Colonic mucosa (tissue), 4 donors: ENCODE measurements at regions not wholly inside any gene's neighbourhood (a gene's known extent, or its start where the extent isn't known, plus 50 kb on each side); places are given as distances from the start of the nearest gene placed in this dataset.
"Not testable (repeated sequence)": the region's sequence is repeated elsewhere in the genome, so short reads cannot be mapped to it uniquely, and the experiment has no call there.

Experiments used
- DNase-seq: peaks from one replicate; pipeline ENCODE4 v3.0.0-alpha.2; 2020
- H3K27ac ChIP-seq: fragments of 200-600 bp; one replicate; pipeline ENCODE4 v1.8.0; 2021
- H3K27me3 ChIP-seq: fragments of 200-600 bp; one replicate; pipeline ENCODE4 v1.8.0; 2021
- H3K36me3 ChIP-seq: fragments of 200-600 bp; one replicate; pipeline ENCODE4 v1.8.0; 2021
- H3K4me1 ChIP-seq: fragments of 200-600 bp; one replicate; pipeline ENCODE4 v1.8.0; 2021; ENCODE audit warnings: mild to moderate bottlenecking
- H3K4me3 ChIP-seq: fragments of 200-600 bp; one replicate; pipeline ENCODE4 v1.8.0; 2021
- H3K9ac ChIP-seq, 2 donors: one replicate each; pipeline ENCODE4 v1.7.0; 2013; ENCODE audit warnings: control low read depth in 2 of 2, low read depth in 2 of 2, low read length in 2 of 2
- H3K9me3 ChIP-seq: fragments of 200-600 bp; one replicate; pipeline ENCODE4 v1.8.0; 2021
- CTCF ChIP-seq: fragments of 200-600 bp; IDR thresholded peaks from one replicate; pipeline ENCODE4 v1.8.0; 2022; ENCODE audit warnings: antibody characterized with exemption, mild to moderate bottlenecking
- intact Hi-C: fragments of 100-400 bp; cut with DNase I; formaldehyde crosslinking; loops from one replicate; pipeline ENCODE4 v1.14.1; 2022
- donor health status: healthy.
- donor health status: DM: no; HTN: no; CAD: no.
- donor health status: DM: no; HTN: no; CAD: no.

GRCh38 chr6:169363590-169363989, 109.9 kb upstream of the THBS2 start:
- DNase-seq = no peak
- Histone ChIP-seq H3K36me3 (no peaks in the 10 kb centered on the region), H3K9ac (no peak overlapping the region), H3K27me3 (no peaks in the 10 kb centered on the region), H3K27ac (no peak overlapping the region), H3K9me3 (no peaks in the 10 kb centered on the region), H3K4me3 (no peak overlapping the region), H3K4me1 (no peaks in the 10 kb centered on the region)
- intact Hi-C loops = no loop called here
- TF ChIP-seq CTCF = no peak

- Histone ChIP-seq H3K9me3 (no peaks in the 10 kb centered on the region), H3K4me3 (no peak overlapping the region), H3K9ac (no peak overlapping the region), H3K4me1 (no peaks in the 10 kb centered on the region), H3K27ac (no peak overlapping the region), H3K36me3 (no peaks in the 10 kb centered on the region), H3K27me3 (no peaks in the 10 kb centered on the region)
- DNase-seq = no peak
- intact Hi-C loops = no loop called here
- no peak for TF ChIP-seq CTCF
Observed at GRCh38 chr6:169362501-169363121, 109.0 kb upstream of the THBS2 start.

- H3K9ac ChIP-seq, H3K27me3 ChIP-seq, H3K4me1 ChIP-seq, H3K4me3 ChIP-seq, DNase-seq, H3K36me3 ChIP-seq, intact Hi-C loops, H3K9me3 ChIP-seq, H3K27ac ChIP-seq: not testable (repeated sequence)
Observed at GRCh38 chr6:169355001-169355400, 101.4 kb upstream of the THBS2 start.

- no peaks in the 10 kb centered on the region for H3K36me3 ChIP-seq
- intact Hi-C loops = no loop called here
- H3K9ac ChIP-seq = no peak overlapping the region
- H3K27me3 ChIP-seq = no peaks in the 10 kb centered on the region
- H3K9me3 ChIP-seq = no peaks in the 10 kb centered on the region
- H3K4me3 ChIP-seq = no peak overlapping the region
- H3K27ac ChIP-seq = no peak overlapping the region
- no peaks in the 10 kb centered on the region for H3K4me1 ChIP-seq
- TF ChIP-seq CTCF = no peak
- no peak for DNase-seq
Observed at GRCh38 chr6:169345146-169345545, 91.5 kb upstream of the THBS2 start.

- H3K27me3 ChIP-seq = no peaks in the 10 kb centered on the region
- no peak overlapping the region for H3K27ac ChIP-seq
- no peak overlapping the region for H3K9ac ChIP-seq
- no peaks in the 10 kb centered on the region for H3K36me3 ChIP-seq
- intact Hi-C loops = no loop called here
- DNase-seq = no peak
- H3K4me3 ChIP-seq = no peak overlapping the region
- TF ChIP-seq CTCF = no peak
- no peaks in the 10 kb centered on the region for H3K9me3 ChIP-seq
- no peaks in the 10 kb centered on the region for H3K4me1 ChIP-seq
Observed at GRCh38 chr6:169344750-169345065, 91.1 kb upstream of the THBS2 start.

GRCh38 chr6:169343886-169344749, 90.5 kb upstream of the THBS2 start:
- TF ChIP-seq CTCF = no peak
- no peak for DNase-seq
- no peaks in the 10 kb centered on the region for H3K27me3 ChIP-seq
- H3K9me3 ChIP-seq = no peaks in the 10 kb centered on the region
- H3K4me3 ChIP-seq = no peak overlapping the region
- intact Hi-C loops = no loop called here
- no peak overlapping the region for H3K9ac ChIP-seq
- H3K4me1 ChIP-seq = no peaks in the 10 kb centered on the region
- H3K36me3 ChIP-seq = no peaks in the 10 kb centered on the region
- no peak overlapping the region for H3K27ac ChIP-seq
